ENCODE measurements at regions not wholly inside any gene's neighbourhood (a gene's known extent, or its start where the extent isn't known, plus 50 kb on each side); places are given as distances from the start of the nearest gene placed in this dataset.

DNA sequence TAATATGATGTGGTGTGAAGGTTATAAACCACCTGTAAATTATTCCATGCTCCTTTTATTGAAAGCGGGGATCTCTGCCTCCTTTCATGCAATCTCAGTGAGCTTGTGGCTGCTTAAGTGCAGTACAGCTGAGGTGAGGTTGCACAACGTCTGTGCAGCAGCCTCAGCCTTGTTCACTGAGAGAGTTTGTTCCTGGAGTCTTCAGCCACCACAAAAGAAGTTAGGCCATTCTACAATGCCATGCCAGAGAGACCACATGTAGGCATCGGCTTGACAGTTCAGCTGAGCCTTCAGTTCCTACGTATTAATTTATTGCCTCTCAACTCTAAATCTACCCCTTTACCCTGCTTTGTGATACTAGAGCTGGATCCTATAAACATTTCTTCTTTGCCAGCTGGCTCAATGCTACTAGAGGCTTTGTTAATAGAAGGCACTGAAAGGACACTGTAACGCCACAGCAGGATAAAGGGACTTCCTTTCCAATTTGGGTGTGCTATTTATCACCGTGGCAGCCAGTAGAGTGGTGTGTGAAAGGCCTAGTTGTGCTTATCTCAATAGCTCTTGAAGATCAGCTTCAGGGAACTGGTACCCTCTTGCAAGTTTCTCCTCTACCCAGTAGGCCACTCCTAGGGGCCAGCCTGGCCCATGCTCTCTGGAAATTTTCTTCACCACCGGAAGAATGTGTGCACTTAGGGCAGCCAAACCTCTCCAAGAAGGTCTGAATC is 337.7 kb downstream of the IPO8 start:
- H3K4me3 ChIP-seq (ENCODE audit: low read depth, low read length), result no peak overlapping the region
- DNase-seq (ENCODE audit: low read depth), result peak; percentile 11
- TF ChIP-seq CTCF (IDR thresholded peaks at IDR 0.05; ENCODE audit: insufficient read depth, low read depth, low read length), result no peak

DNA sequence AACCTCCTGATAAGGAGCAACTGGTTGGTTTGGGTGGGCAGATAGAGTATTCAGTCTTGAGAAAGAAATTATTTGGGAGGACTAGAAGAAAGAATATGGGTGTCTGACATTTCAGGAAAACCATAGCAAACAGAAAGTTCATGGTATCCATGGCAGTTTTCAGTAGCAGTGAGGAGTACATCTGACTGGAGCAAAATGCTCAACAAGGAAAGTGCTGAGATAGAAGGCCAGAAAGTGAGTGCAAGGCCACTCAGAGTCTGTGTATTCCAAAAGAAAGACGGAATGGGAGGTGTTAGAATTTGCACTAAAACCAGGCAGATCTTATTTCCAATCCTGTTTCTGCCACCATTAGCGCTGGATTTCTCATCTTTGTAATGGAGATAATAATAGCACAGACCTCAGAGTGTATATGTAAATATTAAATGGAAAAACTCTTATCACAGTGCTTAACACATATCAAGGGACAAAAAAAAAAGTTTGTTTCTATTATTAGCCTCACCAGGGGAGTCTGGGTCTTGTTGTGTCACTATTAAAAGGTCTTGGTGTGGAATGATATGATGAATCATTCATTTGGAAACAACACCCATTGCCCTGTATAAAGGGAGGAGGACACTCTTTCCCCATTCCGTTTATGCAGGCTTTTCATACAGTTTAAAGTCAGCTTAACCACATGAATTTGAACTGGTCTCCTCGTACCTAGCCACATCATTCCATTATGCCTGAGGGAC is 349.8 kb downstream of the IPO8 start:
- TF ChIP-seq CTCF (IDR thresholded peaks at IDR 0.05; ENCODE audit: insufficient read depth, low read depth, low read length), result no peak
- H3K4me3 ChIP-seq (ENCODE audit: low read depth, low read length), result no peak overlapping the region
- DNase-seq (ENCODE audit: low read depth), result no peak

DNA sequence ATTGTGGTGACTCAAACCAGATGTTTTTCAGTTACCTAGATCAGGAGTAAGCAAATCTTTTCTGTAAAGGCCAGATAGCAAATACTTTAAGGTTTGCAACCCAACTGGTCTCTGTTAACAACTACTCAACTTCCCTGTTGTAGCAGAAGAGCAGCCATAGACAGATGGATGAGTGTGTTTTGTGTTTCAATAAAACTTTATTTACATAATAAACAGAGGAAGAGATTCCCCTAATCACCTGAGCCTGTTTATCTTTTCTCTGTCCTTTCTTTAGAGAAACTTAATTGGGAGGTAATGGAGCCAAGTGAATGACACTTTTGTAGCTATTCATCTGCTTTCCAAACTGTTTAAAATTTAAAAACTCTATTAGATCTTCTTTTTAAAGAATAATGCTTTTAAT is 365.1 kb downstream of the IPO8 start:
- H3K4me3 ChIP-seq (ENCODE audit: low read depth, low read length), result no peak overlapping the region
- TF ChIP-seq CTCF (IDR thresholded peaks at IDR 0.05; ENCODE audit: insufficient read depth, low read depth, low read length), result no peak
- no peak for DNase-seq (ENCODE audit: low read depth)

GRCh38 chr12:30329281-30329680 is 366.4 kb downstream of the IPO8 start:
- peak; percentile 58 for DNase-seq (ENCODE audit: low read depth)
- H3K4me3 ChIP-seq (ENCODE audit: low read depth, low read length), result no peak overlapping the region
- no peak for TF ChIP-seq CTCF (IDR thresholded peaks at IDR 0.05; ENCODE audit: insufficient read depth, low read depth, low read length)

DNA sequence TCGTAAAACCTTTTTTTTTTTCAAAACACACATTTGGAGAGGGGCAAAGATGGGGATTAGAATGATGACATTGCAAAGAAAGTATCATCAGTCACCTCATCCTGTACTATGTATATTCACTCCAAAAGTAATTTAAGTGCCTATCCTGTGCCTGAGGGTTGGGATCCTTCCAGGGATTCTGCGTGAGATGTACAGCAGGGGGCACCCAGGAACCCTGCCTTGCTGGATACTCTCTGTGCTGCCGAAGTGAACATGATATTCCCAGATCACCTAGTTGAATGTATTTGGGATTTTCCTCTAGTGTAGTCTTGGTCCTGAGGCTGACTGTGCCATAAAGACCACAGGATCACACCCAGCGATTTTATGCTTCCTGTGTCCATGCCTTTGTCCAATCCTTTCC is 372.7 kb downstream of the IPO8 start:
- H3K4me3 ChIP-seq (ENCODE audit: low read depth, low read length), result no peak overlapping the region
- DNase-seq (ENCODE audit: low read depth), result peak; percentile 12
- peak; percentile 29 for TF ChIP-seq CTCF (IDR thresholded peaks at IDR 0.05; ENCODE audit: insufficient read depth, low read depth, low read length)

DNA sequence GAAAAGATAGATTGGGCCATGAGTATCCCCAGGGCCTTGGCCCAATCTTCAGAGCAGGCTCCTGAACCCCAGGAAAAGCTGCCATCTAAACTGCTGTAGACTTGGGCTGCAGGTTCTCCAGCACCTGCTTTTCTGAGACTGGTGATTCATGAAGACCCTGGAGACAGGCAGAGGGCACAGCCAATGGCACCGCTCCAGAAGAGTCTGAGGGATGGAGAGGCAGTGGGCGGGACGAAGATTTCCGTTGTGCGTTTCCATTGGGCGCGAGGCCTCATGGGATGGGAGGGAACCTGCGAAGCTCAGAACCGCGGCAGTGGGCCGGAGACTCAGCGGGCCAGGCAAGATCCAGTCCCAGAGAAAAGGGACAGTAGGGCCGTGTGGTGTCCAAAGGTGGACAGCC is 375.1 kb downstream of the IPO8 start:
- TF ChIP-seq CTCF (IDR thresholded peaks at IDR 0.05; ENCODE audit: insufficient read depth, low read depth, low read length), result no peak
- H3K4me3 ChIP-seq (ENCODE audit: low read depth, low read length), result no peak overlapping the region
- no peak for DNase-seq (ENCODE audit: low read depth)
